ENCODE measurements at regions not wholly inside any gene's neighbourhood (a gene's known extent, or its start where the extent isn't known, plus 50 kb on each side); places are given as distances from the start of the nearest gene placed in this dataset.

DNA sequence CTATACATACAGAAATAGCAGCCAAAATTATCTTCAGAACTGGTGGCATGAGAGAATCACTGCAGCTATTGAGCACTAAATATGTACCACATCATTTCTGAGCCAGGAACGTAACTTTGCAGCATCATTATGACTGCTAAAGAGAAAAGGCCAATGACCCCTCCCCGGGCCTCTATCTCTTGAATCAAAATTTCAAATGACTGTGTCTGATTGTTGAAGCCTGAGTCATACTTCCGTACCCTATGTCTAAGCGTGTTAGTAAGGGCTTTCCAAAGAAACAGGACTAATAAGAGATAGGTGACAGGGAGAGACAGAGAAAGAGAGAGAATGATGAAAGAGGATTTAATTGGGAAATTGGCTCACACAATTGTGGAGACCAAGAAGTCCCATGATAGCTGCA is 445.5 kb upstream of the SPANXN1 start:
- DNase-seq, result no peak

DNA sequence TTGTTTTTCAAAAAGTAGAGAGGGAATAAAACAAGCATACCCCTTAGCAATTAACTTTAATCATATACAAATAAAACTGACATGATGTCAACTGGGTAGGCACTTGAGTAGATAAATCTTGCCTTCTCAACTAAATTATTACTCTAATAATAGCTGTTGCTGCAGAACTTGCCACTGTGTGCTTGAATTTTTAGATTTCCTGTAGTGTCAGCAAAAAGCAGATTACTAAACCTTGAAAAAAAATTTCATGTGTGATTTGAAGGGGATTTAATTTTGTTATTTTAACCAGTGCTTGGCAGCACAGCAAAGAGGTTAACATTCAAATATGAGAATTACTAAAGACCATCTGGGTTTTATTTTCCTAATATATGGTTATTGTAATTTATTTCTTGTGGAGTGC is 438.3 kb upstream of the SPANXN1 start:
- DNase-seq, result no peak

DNA sequence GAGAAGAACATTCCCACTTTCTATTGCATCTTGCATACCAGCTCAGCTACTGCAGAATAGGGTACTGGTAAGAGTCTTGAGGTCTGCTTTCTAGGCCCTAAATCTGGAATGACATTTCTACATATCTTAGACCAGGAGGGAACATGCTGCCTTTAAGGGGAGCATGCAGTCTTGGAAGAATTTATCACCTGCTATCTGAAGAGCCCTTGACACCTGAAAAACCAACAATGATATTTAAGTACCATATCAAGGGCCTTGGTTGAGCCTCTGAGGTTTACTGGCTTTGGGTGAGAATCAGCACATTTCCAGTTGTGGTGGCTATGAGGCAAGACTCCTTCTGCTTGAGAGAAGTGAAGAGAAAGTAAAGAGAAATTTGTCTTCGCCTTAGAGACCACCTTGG is 436.8 kb upstream of the SPANXN1 start:
- no peak for DNase-seq

DNA sequence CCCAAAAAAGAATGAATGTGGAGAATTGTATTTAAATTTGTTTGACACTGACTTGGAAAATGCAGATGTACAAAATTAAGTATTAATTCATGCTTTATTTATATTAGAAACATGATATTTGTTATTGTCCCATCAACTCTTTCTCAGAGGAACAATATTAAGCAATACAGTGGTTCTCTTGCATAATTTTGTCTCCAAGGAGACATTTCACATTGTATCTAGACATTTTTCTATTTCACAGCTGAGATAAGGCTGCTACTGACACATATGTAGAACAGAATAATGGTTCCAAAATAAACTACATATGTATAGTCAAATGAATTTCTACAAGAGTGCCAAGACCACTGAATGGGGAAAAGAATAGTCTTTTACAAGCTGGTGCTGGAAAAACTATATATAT is 427.9 kb upstream of the SPANXN1 start:
- no peak for DNase-seq

DNA sequence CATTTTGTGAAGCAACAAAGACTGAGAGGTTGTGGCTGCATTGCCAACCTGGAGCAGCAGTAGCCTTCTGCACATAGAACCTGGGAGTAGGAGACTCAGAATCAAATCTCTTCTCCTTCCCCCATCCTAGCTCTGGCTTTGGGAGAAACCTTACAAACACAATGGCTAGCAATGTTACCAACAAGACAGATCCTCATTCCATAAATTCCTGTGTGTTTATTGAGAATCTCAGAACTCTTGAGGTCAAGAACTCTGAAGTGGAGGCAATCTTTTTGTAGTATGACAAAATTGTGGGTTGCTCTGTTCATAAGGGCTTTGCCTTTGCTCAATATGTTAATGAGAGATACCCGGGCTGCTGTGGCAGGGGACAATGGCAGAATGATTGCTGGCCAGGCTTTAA is 406.7 kb upstream of the SPANXN1 start:
- no peak for DNase-seq

DNA sequence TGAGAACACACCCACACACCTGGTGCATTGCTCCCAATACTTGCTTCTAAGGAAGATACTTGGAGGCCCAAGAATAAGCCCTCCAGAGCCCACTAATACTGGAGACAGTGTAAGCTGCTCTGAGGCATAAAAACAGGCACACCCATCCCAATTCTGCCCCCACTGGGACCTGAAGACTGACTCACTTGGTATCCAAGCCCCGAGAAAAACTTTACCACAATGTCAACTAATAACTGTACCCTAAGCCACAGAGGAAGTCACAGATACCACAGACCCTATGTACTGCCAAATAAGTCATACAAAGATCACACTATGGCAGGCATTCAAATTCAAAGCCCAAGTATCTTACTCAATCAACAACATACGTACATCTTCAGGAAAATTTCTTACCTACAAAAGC is 398.2 kb upstream of the SPANXN1 start:
- no peak for DNase-seq

DNA sequence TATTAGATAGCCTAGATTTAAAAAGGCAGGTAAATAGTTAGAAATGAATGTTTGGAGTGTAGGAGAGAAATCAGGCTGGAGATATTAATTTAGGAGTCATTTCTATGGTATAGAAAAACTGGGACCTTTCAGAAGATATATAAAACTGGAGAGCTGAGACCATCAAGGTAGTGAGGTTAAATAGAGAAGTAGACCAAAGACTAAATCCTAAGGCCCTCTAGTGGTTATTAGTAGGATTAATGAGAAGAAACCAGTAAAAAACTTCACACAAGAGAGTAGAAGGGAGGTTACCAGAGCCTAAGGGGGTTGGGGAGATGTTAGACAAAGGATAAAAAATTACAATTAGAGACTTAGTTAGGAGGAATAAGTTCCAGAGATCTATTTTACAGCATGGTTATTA is 351.0 kb upstream of the SPANXN1 start:
- DNase-seq, result no peak

DNA sequence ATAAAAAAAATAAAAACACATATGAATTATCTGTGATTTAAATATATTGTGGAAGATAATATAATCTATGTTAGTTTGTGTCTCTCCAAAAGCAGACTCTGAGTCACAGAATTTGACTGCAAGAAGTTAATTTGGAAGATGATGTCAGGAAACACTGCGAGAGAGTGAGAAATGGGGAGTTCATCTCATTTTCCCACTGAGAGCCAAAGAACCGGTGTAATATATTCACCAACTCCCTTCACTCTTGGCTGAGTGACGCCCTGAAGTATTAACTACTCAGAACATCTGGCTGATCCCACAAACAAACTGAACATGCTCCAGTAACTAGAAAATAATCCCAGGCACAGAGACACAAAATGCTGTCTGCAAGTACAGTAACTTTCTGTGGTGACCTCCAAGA is 345.8 kb upstream of the SPANXN1 start:
- no peak for DNase-seq

DNA sequence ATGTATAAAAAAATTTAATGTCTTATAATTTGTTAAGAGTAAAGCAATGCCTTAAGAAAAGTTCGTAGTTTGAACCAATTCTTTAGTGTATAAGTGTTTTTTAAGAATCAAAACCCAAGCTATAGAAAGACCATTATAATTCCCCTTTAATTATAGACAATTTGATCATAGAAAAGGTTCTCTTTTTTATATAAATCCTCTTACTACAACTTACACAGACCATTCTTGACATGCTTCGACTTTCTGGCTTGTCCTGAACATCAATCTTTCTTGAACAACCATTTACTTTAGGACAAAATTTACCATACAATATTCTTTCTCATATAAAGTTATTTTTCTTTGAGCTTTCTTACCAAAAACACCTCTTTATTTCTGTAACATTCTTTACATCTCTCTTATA is 330.5 kb upstream of the SPANXN1 start:
- DNase-seq, result no peak

DNA sequence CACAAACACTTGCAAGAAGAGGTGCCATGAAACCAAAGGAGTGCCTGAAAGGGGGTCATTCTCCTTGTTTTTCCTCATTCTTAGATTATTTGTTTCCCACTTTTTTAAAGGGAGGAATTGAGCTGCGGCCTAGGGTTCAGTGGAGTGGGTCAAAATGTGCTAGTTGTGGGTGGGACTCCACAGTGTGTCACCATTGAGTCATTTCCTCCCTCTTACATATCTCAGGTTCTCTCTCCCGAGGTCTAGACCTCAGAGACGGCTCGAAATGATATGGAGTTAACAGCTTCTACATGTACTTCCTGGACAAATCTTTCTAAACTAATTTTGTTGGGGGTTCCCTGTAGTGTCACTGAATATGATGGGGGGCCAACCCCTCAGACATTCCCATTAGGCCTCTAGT is 328.4 kb upstream of the SPANXN1 start:
- no peak for DNase-seq

DNA sequence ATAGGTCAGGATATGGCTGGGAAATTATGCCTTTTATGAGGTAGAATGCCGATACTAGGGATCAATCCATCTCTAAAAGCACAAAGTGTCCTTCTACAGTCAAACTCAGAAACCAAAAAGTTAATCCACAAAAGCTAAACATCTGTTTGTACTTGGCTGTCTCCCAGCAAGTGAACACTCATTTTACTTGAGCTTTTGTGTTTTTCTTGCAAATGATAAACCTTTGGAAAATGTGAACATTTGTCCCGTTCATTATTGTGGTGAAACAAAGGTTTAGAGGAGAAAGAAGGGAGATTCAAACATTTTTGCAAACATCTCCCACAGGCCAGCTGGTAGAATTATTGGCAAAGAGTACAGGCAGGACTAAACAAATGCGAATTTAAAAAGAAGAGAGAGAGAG is 300.6 kb upstream of the SPANXN1 start:
- DNase-seq, result no peak

Data from islet precursor cell (in vitro differentiated cells).